HT1080 (cell line): ENCODE measurements at regions not wholly inside any gene's neighbourhood (a gene's known extent, or its start where the extent isn't known, plus 50 kb on each side); places are given as distances from the start of the nearest gene placed in this dataset.

Experiments
- DNase-seq: peaks from one replicate; pipeline ENCODE4 v3.0.0-alpha.2; 2015; ENCODE audit warnings: low read depth

DNA sequence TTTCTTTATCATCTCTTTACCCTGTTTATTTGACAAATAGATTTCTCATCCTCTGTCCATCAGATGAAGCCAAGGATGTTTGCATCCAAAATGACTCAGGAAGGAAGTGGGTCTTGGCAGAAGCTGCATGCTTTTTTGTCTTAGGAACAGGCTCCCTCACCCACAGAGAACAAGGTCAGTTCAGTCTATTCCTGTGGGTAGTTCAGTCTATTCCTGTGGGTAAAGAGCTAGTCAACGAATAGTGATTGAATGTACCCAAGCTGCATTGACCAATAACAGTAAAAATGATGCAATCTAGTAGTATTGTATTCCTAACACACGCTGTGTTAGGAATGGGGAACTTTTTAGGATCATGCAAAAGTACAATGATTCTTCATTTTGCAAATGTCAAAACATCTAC lies 290.8 kb upstream of the TANK start:
- peak; percentile 80 for DNase-seq

DNA sequence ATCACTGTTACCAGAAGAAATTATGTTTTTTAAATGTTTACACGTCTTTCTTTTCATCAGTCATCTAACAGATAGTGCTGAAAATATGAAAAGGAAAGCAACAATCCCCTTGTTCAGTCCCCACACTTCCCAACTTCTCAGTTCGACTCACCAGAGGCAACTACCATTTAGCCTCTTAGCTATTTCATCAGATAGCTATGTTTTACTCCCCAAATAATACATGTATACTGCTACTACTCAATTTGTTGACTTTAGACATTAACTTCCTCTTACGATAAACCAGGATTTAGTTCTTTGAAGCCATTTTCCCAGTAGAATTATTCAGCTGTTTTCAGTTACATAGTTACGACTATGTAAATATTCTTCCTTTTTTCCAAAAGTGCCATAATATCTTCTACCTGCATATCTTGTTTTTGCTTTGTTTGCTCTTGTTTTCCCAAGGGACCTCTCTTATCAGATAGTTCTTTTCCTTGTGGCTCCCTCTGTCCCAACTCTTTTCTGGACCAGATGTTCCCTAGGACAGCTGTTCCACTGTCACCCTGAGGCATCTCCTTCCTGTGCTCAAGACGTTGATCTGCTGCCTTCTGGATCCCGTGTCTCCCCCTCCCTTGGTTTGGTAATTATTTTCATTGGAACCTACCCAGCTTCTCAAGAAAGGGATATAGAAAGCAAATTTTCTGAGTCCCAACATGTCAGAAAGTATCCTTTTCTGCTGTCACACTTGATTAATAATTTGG lies 289.3 kb upstream of the TANK start:
- no peak for DNase-seq

- DNase-seq, result no peak
These were observed 288.3 kb upstream of the TANK start for GRCh38 chr2:160871953-160872352.

DNA sequence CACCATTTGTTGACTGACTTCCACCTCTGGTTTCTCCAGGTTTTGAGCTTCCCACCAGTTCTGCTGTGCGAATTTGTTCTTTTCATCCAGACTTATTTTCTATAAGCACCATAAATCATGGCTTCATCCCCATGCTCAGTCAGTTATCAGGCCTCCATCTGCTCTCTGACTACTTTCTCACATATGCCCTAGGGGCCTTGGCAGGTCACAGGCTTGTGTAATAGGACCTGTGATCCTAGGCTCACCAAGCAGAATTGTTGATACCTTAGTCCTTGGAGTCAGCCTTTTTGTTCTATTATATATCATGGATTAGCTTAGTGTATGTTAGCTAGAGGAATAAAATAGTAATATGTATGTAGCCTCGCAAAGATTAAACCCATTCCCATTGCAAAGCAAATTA lies 284.2 kb upstream of the TANK start:
- no peak for DNase-seq

DNA sequence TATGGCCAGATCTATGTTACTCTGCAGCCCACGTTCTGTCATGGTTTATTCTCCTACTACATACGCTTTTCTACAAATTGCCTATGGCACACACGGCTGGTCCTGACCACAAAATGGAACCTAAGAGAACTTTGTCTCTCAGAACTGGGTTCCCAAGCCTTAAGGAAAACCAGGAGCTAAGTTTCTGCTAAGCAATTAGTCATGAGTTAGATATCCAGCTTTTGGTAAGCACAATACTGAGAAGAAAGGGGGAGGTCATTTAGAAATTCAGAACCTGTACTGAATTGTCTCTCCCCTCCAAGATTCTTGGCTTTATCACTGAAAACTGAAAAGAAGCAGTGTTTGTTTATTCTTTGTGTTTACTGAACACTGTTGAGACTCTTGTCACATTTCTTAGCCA lies 283.5 kb upstream of the TANK start:
- DNase-seq, result no peak

- DNase-seq, result no peak
These were observed 281.6 kb upstream of the TANK start for GRCh38 chr2:160878618-160879017.

- DNase-seq, result no peak
These were observed 277.3 kb upstream of the TANK start for GRCh38 chr2:160882906-160883305.

- no peak for DNase-seq
These were observed 276.2 kb upstream of the TANK start for GRCh38 chr2:160884056-160884455.

DNA sequence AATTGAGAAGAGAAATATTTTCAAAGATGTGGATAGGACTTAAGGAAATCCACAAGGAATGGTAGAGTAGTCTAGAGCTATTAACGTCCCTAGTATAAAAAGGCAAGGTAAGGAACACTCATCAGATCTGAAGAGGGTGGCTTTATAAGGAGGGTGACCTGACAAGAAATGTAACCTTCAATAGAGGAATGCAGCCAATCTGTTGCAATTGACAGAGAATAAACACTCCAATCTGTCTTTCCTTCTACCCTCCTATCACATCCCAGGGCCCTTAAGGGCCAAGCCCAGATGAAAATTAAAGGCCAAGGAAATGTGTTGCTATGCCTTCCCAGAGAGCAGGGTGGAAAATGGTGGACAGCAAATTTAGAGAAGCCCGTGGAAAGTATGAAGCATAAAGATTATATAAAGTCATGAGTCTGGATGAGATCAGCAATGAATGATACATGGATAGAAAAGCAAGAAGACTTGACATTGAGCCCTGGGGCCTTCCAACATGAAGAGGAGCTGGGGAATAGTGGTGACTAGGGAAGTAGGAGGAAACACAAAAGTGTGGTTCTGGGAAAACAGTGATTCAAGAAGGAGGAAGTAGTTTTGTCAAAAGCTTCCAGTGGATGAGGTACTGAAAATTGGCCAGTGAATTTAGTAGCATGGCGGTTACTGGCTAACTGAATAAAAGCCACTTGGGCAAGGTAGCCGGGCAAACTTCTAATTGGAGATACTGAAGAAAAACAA lies 270.6 kb upstream of the TANK start:
- DNase-seq, result no peak

GRCh38 chr2:160890667-160891352 lies 269.4 kb upstream of the TANK start:
- DNase-seq, result no peak

- DNase-seq, result no peak
These were observed 268.9 kb upstream of the TANK start for GRCh38 chr2:160891353-160891740.

GRCh38 chr2:160892204-160892603 lies 268.0 kb upstream of the TANK start:
- DNase-seq, result no peak

DNA sequence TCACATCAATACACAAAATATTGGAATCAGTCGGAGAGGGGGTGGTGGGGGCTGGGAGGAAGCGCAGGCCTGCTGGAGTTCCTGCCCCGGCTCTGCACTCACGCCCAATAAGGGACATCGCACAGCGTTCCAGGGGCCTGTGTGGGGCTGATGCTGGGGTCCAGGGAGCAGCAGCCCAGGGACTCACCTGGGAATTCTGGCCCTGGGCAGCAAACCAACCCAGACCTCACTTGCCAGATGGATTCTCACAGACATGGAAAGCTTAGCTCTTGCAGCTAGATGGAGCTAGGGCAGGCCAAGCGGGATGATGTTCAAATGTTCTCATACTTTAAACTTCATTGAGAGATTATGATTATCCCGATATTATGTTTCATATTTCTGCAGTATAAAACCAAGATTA lies 266.6 kb upstream of the TANK start:
- no peak for DNase-seq

GRCh38 chr2:160898581-160899307 lies 261.5 kb upstream of the TANK start:
- no peak for DNase-seq

DNA sequence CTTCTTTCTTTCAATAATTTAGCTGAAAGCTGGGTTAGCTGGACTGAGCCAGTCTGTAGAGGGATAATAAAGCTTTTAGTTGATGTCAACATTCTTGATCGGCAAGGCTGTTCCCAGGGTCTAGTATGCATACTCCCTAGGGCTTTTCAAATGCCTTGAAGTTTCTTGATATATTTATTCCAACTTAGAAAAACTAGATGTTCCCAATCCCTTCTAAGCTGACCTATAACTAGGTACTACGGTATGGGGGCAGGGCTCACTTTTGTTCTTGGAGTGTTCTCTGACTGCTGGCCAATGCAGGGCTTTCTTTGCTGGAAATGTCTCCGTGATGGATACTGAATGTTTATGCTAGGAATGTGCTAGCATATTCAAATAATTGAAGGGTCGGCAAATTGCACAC lies 258.6 kb upstream of the TANK start:
- DNase-seq, result no peak

GRCh38 chr2:160905862-160906261 lies 254.4 kb upstream of the TANK start:
- DNase-seq, result no peak

DNA sequence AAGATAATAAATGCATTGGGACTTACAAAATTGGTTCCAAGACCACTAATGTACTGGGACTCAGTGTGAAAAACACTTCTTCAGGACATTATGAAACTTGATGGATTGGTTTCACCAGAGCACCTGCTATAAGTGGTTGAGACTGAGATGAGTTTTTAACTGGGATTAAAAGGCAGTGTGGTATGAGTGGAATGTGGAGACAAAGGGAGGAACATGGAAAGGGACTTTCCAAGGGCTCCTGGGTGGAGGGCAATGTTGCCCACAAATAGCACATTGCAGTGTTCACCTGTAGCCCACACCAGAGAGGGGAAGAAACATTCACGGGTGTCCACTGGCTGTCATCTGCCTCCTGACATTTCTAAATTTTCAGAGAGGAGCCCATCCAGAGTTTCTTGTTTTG lies 253.3 kb upstream of the TANK start:
- DNase-seq, result no peak

- no peak for DNase-seq
These were observed 252.5 kb upstream of the TANK start for GRCh38 chr2:160907738-160908137.

GRCh38 chr2:160908157-160908556 lies 252.1 kb upstream of the TANK start:
- no peak for DNase-seq

DNA sequence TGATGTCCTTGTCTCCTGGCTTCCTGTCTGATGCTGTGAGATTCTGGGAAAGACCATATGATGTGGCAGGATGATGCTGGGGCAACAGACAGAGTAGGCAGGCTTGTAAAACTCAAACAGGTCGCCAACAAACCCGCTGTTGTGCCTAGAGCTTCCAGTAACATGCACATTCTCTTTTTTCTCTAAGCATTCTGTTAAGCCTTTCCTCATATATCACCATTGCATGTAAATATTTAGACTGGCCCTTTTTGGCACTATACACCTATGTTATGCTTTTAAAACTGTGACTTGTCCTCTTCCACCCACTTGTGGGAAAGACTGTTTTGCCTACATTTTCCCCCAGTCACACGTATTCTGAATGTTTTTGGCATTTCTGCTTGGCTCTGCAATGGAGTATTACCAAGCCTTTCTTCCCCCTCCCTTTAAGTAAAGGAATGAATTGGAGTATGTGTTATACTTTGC lies 250.4 kb upstream of the TANK start:
- no peak for DNase-seq

GRCh38 chr2:160910681-160911080 lies 249.5 kb upstream of the TANK start:
- no peak for DNase-seq

- peak; percentile 43 for DNase-seq
These were observed 249.0 kb upstream of the TANK start for GRCh38 chr2:160911258-160911657.
